ENCODE measurements at regions not wholly inside any gene's neighbourhood (a gene's known extent, or its start where the extent isn't known, plus 50 kb on each side); places are given as distances from the start of the nearest gene placed in this dataset.

DNA sequence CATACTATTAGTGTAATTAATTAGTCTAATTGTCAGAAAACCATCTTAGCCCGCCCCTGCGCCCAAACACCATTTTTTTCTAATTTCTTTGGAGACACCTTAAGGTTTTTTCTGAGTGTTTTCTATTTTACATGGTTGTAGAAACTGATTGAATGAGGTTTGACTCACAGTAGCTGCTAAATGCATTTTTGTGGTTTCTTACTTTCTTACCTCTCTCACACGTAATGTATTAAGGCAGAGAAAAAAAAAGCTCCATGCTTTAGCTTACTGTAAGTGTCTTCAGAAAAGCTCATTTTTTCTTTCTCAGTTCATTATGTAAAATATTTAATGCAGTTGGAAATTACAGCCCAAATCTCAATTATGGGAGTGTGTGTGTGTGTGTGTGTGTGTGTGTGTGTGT, 548.5 kb upstream of the LRRTM4 start:
- H2AFZ ChIP-seq (replicated peaks; ENCODE audit: low read length, poor library complexity): no peak overlapping the region
- no peak overlapping the region for H4K91ac ChIP-seq (ENCODE audit: insufficient read depth, low read depth, low read length)
- no peak overlapping the region for H4K8ac ChIP-seq (ENCODE audit: low read depth in 2 of 2, low read length in 2 of 2)
- no peak overlapping the region for H3K4me3 ChIP-seq (ENCODE audit: insufficient read depth, low read depth, low read length)
- no peaks in the 10 kb centered on the region for H4K20me1 ChIP-seq (ENCODE audit: insufficient read depth, low read length)
- no peak for TF ChIP-seq RFX5 (IDR thresholded peaks at IDR 0.05; ENCODE audit: low read depth, low read length)
- TF ChIP-seq CEBPB (IDR thresholded peaks at IDR 0.05; ENCODE audit: low read depth, low read length): no peak
- no peak for TF ChIP-seq MAZ (IDR thresholded peaks at IDR 0.05; ENCODE audit: borderline replicate concordance, low read depth, low read length)
- TF ChIP-seq, protein P1, sequence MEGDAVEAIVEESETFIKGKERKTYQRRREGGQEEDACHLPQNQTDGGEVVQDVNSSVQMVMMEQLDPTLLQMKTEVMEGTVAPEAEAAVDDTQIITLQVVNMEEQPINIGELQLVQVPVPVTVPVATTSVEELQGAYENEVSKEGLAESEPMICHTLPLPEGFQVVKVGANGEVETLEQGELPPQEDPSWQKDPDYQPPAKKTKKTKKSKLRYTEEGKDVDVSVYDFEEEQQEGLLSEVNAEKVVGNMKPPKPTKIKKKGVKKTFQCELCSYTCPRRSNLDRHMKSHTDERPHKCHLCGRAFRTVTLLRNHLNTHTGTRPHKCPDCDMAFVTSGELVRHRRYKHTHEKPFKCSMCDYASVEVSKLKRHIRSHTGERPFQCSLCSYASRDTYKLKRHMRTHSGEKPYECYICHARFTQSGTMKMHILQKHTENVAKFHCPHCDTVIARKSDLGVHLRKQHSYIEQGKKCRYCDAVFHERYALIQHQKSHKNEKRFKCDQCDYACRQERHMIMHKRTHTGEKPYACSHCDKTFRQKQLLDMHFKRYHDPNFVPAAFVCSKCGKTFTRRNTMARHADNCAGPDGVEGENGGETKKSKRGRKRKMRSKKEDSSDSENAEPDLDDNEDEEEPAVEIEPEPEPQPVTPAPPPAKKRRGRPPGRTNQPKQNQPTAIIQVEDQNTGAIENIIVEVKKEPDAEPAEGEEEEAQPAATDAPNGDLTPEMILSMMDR (conservative IDR thresholded peaks at IDR 0.05; ENCODE audit: low read depth, low read length): no peak
- TF ChIP-seq RCOR1 (IDR thresholded peaks at IDR 0.05; ENCODE audit: insufficient replicate concordance, low read length): no peak
- TF ChIP-seq RAD21 (IDR thresholded peaks at IDR 0.05; ENCODE audit: low read length): no peak
- TF ChIP-seq, protein P2, sequence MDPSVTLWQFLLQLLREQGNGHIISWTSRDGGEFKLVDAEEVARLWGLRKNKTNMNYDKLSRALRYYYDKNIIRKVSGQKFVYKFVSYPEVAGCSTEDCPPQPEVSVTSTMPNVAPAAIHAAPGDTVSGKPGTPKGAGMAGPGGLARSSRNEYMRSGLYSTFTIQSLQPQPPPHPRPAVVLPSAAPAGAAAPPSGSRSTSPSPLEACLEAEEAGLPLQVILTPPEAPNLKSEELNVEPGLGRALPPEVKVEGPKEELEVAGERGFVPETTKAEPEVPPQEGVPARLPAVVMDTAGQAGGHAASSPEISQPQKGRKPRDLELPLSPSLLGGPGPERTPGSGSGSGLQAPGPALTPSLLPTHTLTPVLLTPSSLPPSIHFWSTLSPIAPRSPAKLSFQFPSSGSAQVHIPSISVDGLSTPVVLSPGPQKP (IDR thresholded peaks at IDR 0.05; ENCODE audit: borderline replicate concordance, low read depth, low read length): no peak
- TF ChIP-seq, protein P3, sequence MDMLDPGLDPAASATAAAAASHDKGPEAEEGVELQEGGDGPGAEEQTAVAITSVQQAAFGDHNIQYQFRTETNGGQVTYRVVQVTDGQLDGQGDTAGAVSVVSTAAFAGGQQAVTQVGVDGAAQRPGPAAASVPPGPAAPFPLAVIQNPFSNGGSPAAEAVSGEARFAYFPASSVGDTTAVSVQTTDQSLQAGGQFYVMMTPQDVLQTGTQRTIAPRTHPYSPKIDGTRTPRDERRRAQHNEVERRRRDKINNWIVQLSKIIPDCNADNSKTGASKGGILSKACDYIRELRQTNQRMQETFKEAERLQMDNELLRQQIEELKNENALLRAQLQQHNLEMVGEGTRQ (IDR thresholded peaks at IDR 0.05; ENCODE audit: low read depth, low read length): no peak
- no peak for TF ChIP-seq POLR2A (IDR thresholded peaks at IDR 0.05; ENCODE audit: low read depth, low read length)
- TF ChIP-seq NFE2L2 (IDR thresholded peaks at IDR 0.05; ENCODE audit: low read depth, low read length): no peak
- TF ChIP-seq MXI1 (IDR thresholded peaks at IDR 0.05; ENCODE audit: borderline replicate concordance, low read depth, low read length): no peak
- no peak for TF ChIP-seq FOS (IDR thresholded peaks at IDR 0.05; ENCODE audit: low read depth, low read length)
- TF ChIP-seq CHD1 (IDR thresholded peaks at IDR 0.05; ENCODE audit: low read depth, low read length): no peak
- TF ChIP-seq SMC3 (IDR thresholded peaks at IDR 0.05; ENCODE audit: low read depth, low read length): no peak
- no peak for TF ChIP-seq MAFK (IDR thresholded peaks at IDR 0.05; ENCODE audit: low read depth, low read length)
- TF ChIP-seq BHLHE40 (IDR thresholded peaks at IDR 0.05; ENCODE audit: low read depth, low read length): no peak
- H3K27ac ChIP-seq (ENCODE audit: insufficient read depth, low read length): no peak overlapping the region
- no peak overlapping the region for H4K5ac ChIP-seq (ENCODE audit: low read depth, low read length)
- no peaks in the 10 kb centered on the region for H3K4me1 ChIP-seq (ENCODE audit: control insufficient read depth, insufficient read depth, low read length)
- ChIA-PET CTCF (no interaction called here), POLR2A (ENCODE audit: unreplicated experiment) (no interaction called here)
- no peak overlapping the region for H3K4ac ChIP-seq (ENCODE audit: low read depth, low read length)
- ATAC-seq (ENCODE audit: low read depth): no peak
- no peaks in the 10 kb centered on the region for H3K79me1 ChIP-seq (ENCODE audit: low read depth in 1 of 2, low read length in 2 of 2)
- no peaks in the 10 kb centered on the region for H3K36me3 ChIP-seq (ENCODE audit: control insufficient read depth, insufficient read depth, low read length)
- in situ Hi-C loops (cut with MboI; ENCODE audit: low sequenced_read_pairs) (no loop called here), intact Hi-C loops (cut with micrococcal nuclease) (no loop called here), dilution Hi-C loops (cut with HindIII; ENCODE audit: low sequenced_read_pairs, unreplicated experiment) (no loop called here)
- no peak overlapping the region for H3K9ac ChIP-seq (ENCODE audit: low read depth, low read length)
- no peaks in the 10 kb centered on the region for H3K27me3 ChIP-seq (ENCODE audit: control insufficient read depth, insufficient read depth, low read length)
- no peak overlapping the region for H3K14ac ChIP-seq (replicated peaks; ENCODE audit: low read depth, low read length)
- H3K9me1 ChIP-seq (ENCODE audit: insufficient read depth, low read length): no peaks in the 10 kb centered on the region
- H2BK120ac ChIP-seq (ENCODE audit: low read depth, low read length): no peak overlapping the region
- no TSS peak for BruUV-seq (replicated peaks)
- H3K18ac ChIP-seq (ENCODE audit: low read depth, low read length): no peak overlapping the region
- H2BK20ac ChIP-seq (ENCODE audit: low read depth, low read length): no peak overlapping the region
- H3K4me2 ChIP-seq (ENCODE audit: low read depth, low read length): no peak overlapping the region
- peaks cover 2% of the 10 kb centered on the region; the same call in 1 of the 2 replicates for H3K9me3 ChIP-seq (ENCODE audit: control insufficient read depth, insufficient read depth, low read length)
- H2AK5ac ChIP-seq (ENCODE audit: low read depth, low read length): no peak overlapping the region
- no CpG with 5 or more reads among the region's 3 CpGs for WGBS, 2 experiments (ENCODE audit: extremely low coverage in 2 of 2, insufficient read length in 1 of 2)
- H3K23ac ChIP-seq (ENCODE audit: low read depth, low read length): no peak overlapping the region
- H2AK9ac ChIP-seq (replicated peaks; ENCODE audit: low read depth, low read length, poor library complexity): no peak overlapping the region
- no peak overlapping the region for H2BK15ac ChIP-seq (ENCODE audit: low read depth, low read length)
- H3K56ac ChIP-seq (ENCODE audit: extremely low read depth, insufficient read depth, low read length): no peak overlapping the region
- no peak for DNase-seq
- no peak overlapping the region for H2BK5ac ChIP-seq (ENCODE audit: low read depth, low read length, poor library complexity, severe bottlenecking)

All from IMR-90 (cell line).